IPS-18a (cell line): ENCODE measurements at regions not wholly inside any gene's neighbourhood (a gene's known extent, or its start where the extent isn't known, plus 50 kb on each side); places are given as distances from the start of the nearest gene placed in this dataset.
"Not testable (repeated sequence)": the region's sequence is repeated elsewhere in the genome, so short reads cannot be mapped to it uniquely, and the experiment has no call there.

ENCODE experiments used
- H3K27ac ChIP-seq: one replicate; pipeline ENCODE4 v1.5.1; 2013; ENCODE audit warnings: low read length
- H3K27me3 ChIP-seq: one replicate; pipeline ENCODE4 v1.6.1; 2013; ENCODE audit warnings: mild to moderate bottlenecking, low read length; ENCODE audit not compliant: control insufficient read depth, insufficient read depth
- H3K36me3 ChIP-seq: one replicate; pipeline ENCODE4 v1.6.1; 2013; ENCODE audit warnings: low read depth, low read length; ENCODE audit not compliant: control insufficient read depth
- H3K4me1 ChIP-seq: one replicate; pipeline ENCODE4 v1.6.1; 2013; ENCODE audit warnings: low read depth, low read length; ENCODE audit not compliant: control insufficient read depth
- H3K4me3 ChIP-seq: one replicate; pipeline ENCODE4 v1.5.1; 2013; ENCODE audit warnings: low read length
- H3K9ac ChIP-seq: one replicate; pipeline ENCODE4 v1.6.1; 2013; ENCODE audit warnings: mild to moderate bottlenecking, low read length, moderate library complexity
- H3K9me3 ChIP-seq: one replicate; pipeline ENCODE4 v1.6.1; 2013; ENCODE audit warnings: low read depth, low read length; ENCODE audit not compliant: control insufficient read depth

DNA sequence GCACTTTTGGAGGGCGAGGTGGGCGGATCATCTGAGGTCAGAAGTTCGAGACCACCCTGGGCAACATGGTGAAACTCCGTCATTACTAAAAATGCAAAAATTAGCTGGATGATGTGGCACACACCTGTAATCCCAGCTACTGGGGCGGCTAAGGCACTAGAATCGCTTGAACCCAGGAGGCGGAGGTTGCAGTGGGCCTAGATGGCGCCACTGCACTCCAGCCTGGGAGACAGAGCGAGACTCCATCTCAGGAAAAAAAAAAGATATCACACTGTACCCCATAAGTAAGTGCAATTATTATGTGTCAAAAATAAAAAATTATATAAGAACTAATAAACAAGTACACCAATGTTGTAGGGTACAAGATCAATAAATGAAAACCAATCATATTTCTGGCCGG is 200.0 kb downstream of the CDRT15L2 start:
- Histone ChIP-seq H3K9ac (no peak overlapping the region), H3K27ac (no peak overlapping the region), H3K9me3 (no peaks in the 10 kb centered on the region), H3K4me1 (no peaks in the 10 kb centered on the region), H3K36me3 (no peaks in the 10 kb centered on the region), H3K27me3 (no peaks in the 10 kb centered on the region), H3K4me3 (no peak overlapping the region)

DNA sequence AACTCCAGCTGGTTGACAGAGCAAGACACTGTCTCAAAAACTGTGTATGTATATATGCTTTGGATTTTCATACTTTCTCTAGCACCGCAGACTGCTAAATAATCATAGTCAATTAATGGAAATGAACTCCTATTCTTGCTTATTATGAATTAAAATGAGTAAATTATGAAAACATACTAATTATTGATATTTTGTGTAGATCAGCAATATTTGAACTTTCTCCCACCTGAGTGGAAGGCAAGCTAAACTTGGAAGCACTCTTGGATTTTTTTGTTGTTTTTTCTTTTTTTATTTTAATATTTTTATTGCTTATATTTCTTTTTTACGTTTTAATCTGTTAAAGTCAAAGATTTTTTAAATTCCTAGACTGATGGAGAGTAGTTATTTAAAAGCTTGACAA is 201.7 kb downstream of the CDRT15L2 start:
- H3K27me3 ChIP-seq: no peaks in the 10 kb centered on the region
- H3K9ac ChIP-seq: no peak overlapping the region
- no peak overlapping the region for H3K4me3 ChIP-seq
- H3K4me1 ChIP-seq: no peaks in the 10 kb centered on the region
- no peak overlapping the region for H3K27ac ChIP-seq
- H3K36me3 ChIP-seq: no peaks in the 10 kb centered on the region
- H3K9me3 ChIP-seq: no peaks in the 10 kb centered on the region

GRCh38 chr17:20781869-20782268 is 202.3 kb downstream of the CDRT15L2 start:
- not testable (repeated sequence) for H3K4me3 ChIP-seq, H3K36me3 ChIP-seq, H3K4me1 ChIP-seq, H3K9me3 ChIP-seq, H3K27me3 ChIP-seq, H3K9ac ChIP-seq, H3K27ac ChIP-seq

GRCh38 chr17:20783091-20783490 is 203.6 kb downstream of the CDRT15L2 start:
- Histone ChIP-seq H3K9ac (no peak overlapping the region), H3K36me3 (no peaks in the 10 kb centered on the region), H3K9me3 (no peaks in the 10 kb centered on the region), H3K27me3 (no peaks in the 10 kb centered on the region), H3K4me3 (no peak overlapping the region), H3K4me1 (no peaks in the 10 kb centered on the region), H3K27ac (no peak overlapping the region)

- Histone ChIP-seq H3K9me3 (no peaks in the 10 kb centered on the region), H3K4me3 (no peak overlapping the region), H3K27me3 (no peaks in the 10 kb centered on the region), H3K4me1 (no peaks in the 10 kb centered on the region), H3K36me3 (no peaks in the 10 kb centered on the region), H3K27ac (no peak overlapping the region), H3K9ac (no peak overlapping the region)
Observed at GRCh38 chr17:20784100-20784665, 204.7 kb downstream of the CDRT15L2 start.

DNA sequence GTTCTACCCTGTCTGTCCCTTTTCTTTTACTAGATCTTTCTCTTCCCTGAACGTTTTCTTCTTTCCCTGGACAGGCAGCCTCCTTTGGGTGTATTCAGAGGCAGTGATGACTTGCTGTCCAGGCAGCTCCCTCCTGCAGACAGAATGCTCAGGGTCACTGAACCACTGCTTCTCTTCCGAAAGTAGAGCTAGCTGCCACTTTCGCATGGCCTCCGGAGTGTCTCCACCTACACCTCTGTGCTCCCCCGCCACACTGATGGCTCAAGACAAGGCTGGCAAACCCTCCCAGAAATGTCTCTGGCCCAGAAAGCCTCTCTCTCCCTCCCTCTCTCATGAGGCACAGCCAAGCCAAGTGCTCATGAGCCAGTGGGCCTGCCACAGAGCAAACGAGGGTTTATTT is 207.8 kb downstream of the CDRT15L2 start:
- Histone ChIP-seq H3K4me3 (no peak overlapping the region), H3K36me3 (no peaks in the 10 kb centered on the region), H3K4me1 (no peaks in the 10 kb centered on the region), H3K9ac (no peak overlapping the region), H3K27me3 (no peaks in the 10 kb centered on the region), H3K9me3 (no peaks in the 10 kb centered on the region), H3K27ac (no peak overlapping the region)

GRCh38 chr17:20791626-20792025 is 212.1 kb downstream of the CDRT15L2 start:
- Histone ChIP-seq H3K36me3 (no peaks in the 10 kb centered on the region), H3K9me3 (no peaks in the 10 kb centered on the region), H3K4me1 (no peaks in the 10 kb centered on the region), H3K27ac (no peak overlapping the region), H3K4me3 (no peak overlapping the region), H3K27me3 (no peaks in the 10 kb centered on the region), H3K9ac (no peak overlapping the region)

DNA sequence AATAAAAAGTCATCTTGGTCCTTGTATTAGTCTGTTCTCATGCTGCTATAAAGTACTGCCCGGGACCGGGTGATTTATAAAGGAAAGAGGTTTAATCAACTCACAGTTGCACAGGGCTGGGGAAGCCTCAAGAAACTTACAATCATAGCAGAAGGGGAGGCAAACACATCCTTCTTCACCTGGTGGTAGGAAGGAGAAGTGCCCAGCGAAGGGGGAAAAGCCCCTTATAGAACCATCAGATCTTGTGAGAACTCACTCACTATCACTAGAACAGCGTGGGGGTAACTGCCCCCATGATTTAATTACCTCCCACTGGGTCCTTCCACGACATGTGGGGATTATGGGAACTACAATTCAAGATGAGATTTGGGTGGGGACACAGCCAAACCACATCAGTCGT is 215.0 kb downstream of the CDRT15L2 start:
- not testable (repeated sequence) for H3K9me3 ChIP-seq, H3K4me3 ChIP-seq, H3K9ac ChIP-seq

GRCh38 chr17:20797292-20797691 is 217.8 kb downstream of the CDRT15L2 start:
- Histone ChIP-seq H3K4me3 (no peak overlapping the region), H3K9ac (no peak overlapping the region), H3K9me3 (no peaks in the 10 kb centered on the region), H3K36me3 (no peaks in the 10 kb centered on the region), H3K27ac (no peak overlapping the region), H3K27me3 (no peaks in the 10 kb centered on the region), H3K4me1 (no peaks in the 10 kb centered on the region)

More for the DNA sequence above, 215.0 kb downstream of the CDRT15L2 start:
- H3K27ac ChIP-seq, H3K4me1 ChIP-seq, H3K36me3 ChIP-seq, H3K27me3 ChIP-seq: not testable (repeated sequence)

DNA sequence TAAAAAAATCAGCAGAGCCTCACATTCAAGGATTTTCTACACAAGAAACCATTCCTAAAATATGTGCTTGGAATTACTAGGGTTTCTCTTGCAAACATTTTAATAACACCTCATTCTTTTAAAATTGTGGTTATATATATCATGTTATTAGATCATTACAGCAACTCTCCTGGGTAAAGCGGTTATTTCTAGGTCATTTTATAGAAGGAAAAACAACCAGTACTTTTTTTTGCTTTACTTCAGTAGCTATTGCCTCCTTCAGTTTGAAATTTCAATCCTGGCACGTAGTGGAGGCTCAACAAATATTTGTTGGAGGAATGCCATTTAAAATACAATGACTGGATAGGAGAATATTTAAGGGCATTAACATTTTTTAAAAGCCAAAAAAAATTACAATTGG is 220.6 kb downstream of the CDRT15L2 start:
- Histone ChIP-seq H3K4me3 (no peak overlapping the region), H3K36me3 (no peaks in the 10 kb centered on the region), H3K9ac (no peak overlapping the region), H3K9me3 (no peaks in the 10 kb centered on the region), H3K27ac (no peak overlapping the region), H3K4me1 (no peaks in the 10 kb centered on the region), H3K27me3 (no peaks in the 10 kb centered on the region)

DNA sequence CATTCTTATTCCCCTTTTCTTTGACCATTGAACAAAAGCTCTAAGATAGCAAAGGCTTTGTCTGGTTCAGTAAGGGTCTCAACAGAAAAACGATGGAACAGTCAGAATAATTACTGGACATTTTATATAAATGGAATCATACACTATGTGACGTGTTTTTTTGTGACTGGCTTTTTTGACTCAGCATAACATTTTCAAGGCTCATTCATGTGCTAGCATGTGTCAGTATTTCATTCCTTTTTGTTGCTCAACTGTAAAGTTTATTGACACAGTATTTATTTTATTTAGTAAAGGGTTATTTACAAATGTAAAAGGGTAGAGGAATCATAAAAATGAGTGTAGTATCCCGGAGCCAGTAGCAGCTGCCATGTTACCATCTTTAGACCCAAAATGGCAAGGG is 226.2 kb downstream of the CDRT15L2 start:
- Histone ChIP-seq H3K36me3 (no peaks in the 10 kb centered on the region), H3K9ac (no peak overlapping the region), H3K27ac (no peak overlapping the region), H3K4me3 (no peak overlapping the region), H3K4me1 (no peaks in the 10 kb centered on the region), H3K9me3 (no peaks in the 10 kb centered on the region), H3K27me3 (no peaks in the 10 kb centered on the region)

DNA sequence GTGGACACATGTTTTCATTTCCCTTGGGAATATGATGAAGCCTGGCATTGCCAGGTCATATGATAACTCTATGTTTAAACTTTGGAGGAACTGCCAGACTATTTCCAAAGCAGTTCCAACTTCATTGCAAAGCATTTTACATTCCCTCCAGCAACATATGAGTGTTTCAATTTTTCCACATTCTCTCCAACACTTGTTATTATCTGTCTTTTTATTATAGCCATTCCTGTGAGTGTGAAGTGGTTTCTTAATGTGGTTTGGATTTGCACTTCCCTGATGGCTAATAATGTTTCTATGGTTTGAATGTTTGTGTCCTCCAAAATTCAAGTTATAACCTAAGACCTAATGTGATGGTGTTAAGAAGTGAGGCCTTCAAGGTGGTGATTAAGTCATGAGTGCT is 228.0 kb downstream of the CDRT15L2 start:
- H3K27me3 ChIP-seq, H3K9me3 ChIP-seq, H3K9ac ChIP-seq, H3K4me3 ChIP-seq, H3K36me3 ChIP-seq, H3K4me1 ChIP-seq, H3K27ac ChIP-seq: not testable (repeated sequence)
